HepG2 (cell line): ENCODE measurements at regions not wholly inside any gene's neighbourhood (a gene's known extent, or its start where the extent isn't known, plus 50 kb on each side); places are given as distances from the start of the nearest gene placed in this dataset.
A peak's percentile ranks its signal among the peaks of the same experiment; 100 is the strongest.

Source experiments
- AGO2 ChIP-seq: fragments of 200-400 bp; formaldehyde crosslinking; optimal IDR thresholded peaks from 2 replicates; pipeline ENCODE3; 2017; ENCODE audit warnings: mild to moderate bottlenecking, low read depth, low read length, moderate library complexity
- CCAR2 ChIP-seq: fragments of 200-400 bp; formaldehyde crosslinking; optimal IDR thresholded peaks from 2 replicates; pipeline ENCODE3; 2018; ENCODE audit warnings: low read depth, mild to moderate bottlenecking, low read length, moderate library complexity
- NFE2 ChIP-seq: sonication (generic); formaldehyde crosslinking; IDR thresholded peaks from 2 replicates; pipeline ENCODE4 v1.4.0; 2020; ENCODE audit warnings: missing genetic modification reagents
- ZBTB20 ChIP-seq: sonication (generic); formaldehyde crosslinking; IDR thresholded peaks from 2 replicates; pipeline ENCODE4 v1.8.1; 2023; ENCODE audit warnings: missing genetic modification reagents, low read depth, mild to moderate bottlenecking, borderline replicate concordance
- ZNF160 ChIP-seq: sonication (generic); formaldehyde crosslinking; IDR thresholded peaks from 2 replicates; pipeline ENCODE4 v1.8.0; 2022; ENCODE audit warnings: mild to moderate bottlenecking, inconsistent platforms, missing genetic modification reagents
- ZNF253 ChIP-seq: sonication (generic); formaldehyde crosslinking; IDR thresholded peaks from 2 replicates; pipeline ENCODE4 v1.8.0; 2022; ENCODE audit warnings: mild to moderate bottlenecking, missing genetic modification reagents, borderline replicate concordance
- ZNF264 ChIP-seq: sonication (generic); formaldehyde crosslinking; IDR thresholded peaks from 2 replicates; pipeline ENCODE4 v1.4.0; 2020; ENCODE audit warnings: missing genetic modification reagents
- ZNF33A ChIP-seq: sonication (generic); formaldehyde crosslinking; IDR thresholded peaks from 2 replicates; pipeline ENCODE4 v1.5.1; 2020; ENCODE audit warnings: missing genetic modification reagents, mild to moderate bottlenecking, moderate library complexity, borderline replicate concordance
- ZNF629 ChIP-seq: sonication (generic); formaldehyde crosslinking; conservative IDR thresholded peaks from 2 replicates; pipeline ENCODE4 v1.5.0; 2020; ENCODE audit warnings: missing genetic modification reagents
- TF ChIP-seq, protein P1 (sequence below): sonication (generic); formaldehyde crosslinking; IDR thresholded peaks from 2 replicates; pipeline ENCODE4 v1.5.1; 2020; ENCODE audit warnings: mild to moderate bottlenecking, missing genetic modification reagents, borderline replicate concordance
- TF ChIP-seq, protein P2 (sequence below): sonication (generic); formaldehyde crosslinking; IDR thresholded peaks from 2 replicates; pipeline ENCODE4 v1.4.0; 2020; ENCODE audit warnings: missing genetic modification reagents
- TF ChIP-seq, protein P3 (sequence below): IDR thresholded peaks from 2 replicates; pipeline ENCODE4 v1.6.1; 2016; ENCODE audit warnings: mild to moderate bottlenecking
- TF ChIP-seq, protein P4 (sequence below): sonication (generic); formaldehyde crosslinking; IDR thresholded peaks from 2 replicates; pipeline ENCODE4 v1.8.1; 2023; ENCODE audit warnings: mild to moderate bottlenecking, missing genetic modification reagents
- TF ChIP-seq, protein P5 (sequence below): sonication (generic); formaldehyde crosslinking; IDR thresholded peaks from 2 replicates; pipeline ENCODE4 v1.4.0; 2020; ENCODE audit warnings: mild to moderate bottlenecking, missing genetic modification reagents

DNA sequence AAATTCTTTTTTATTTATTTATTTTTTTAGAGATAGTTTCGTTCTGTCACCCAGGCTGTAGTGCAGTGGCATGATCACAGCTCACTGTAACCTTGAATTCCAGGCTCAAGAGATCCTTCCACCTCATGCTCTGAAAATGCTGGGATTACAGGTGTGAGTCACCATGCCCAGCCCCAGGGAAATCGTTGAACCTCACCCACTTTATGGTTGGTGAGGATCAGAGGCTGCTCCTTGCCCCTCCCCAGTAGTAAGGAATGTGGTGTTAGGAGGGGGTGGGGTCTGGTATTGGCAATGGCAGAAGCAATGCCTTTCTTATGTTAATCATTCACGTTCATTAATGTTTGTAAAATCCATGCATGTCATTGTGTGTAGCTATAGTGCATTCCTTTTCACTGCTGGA is 161.9 kb downstream of the SUCLG1 start (continued):
- TF ChIP-seq NFE2 (CRISPR knock-in tag) = no peak
- TF ChIP-seq, protein P1, sequence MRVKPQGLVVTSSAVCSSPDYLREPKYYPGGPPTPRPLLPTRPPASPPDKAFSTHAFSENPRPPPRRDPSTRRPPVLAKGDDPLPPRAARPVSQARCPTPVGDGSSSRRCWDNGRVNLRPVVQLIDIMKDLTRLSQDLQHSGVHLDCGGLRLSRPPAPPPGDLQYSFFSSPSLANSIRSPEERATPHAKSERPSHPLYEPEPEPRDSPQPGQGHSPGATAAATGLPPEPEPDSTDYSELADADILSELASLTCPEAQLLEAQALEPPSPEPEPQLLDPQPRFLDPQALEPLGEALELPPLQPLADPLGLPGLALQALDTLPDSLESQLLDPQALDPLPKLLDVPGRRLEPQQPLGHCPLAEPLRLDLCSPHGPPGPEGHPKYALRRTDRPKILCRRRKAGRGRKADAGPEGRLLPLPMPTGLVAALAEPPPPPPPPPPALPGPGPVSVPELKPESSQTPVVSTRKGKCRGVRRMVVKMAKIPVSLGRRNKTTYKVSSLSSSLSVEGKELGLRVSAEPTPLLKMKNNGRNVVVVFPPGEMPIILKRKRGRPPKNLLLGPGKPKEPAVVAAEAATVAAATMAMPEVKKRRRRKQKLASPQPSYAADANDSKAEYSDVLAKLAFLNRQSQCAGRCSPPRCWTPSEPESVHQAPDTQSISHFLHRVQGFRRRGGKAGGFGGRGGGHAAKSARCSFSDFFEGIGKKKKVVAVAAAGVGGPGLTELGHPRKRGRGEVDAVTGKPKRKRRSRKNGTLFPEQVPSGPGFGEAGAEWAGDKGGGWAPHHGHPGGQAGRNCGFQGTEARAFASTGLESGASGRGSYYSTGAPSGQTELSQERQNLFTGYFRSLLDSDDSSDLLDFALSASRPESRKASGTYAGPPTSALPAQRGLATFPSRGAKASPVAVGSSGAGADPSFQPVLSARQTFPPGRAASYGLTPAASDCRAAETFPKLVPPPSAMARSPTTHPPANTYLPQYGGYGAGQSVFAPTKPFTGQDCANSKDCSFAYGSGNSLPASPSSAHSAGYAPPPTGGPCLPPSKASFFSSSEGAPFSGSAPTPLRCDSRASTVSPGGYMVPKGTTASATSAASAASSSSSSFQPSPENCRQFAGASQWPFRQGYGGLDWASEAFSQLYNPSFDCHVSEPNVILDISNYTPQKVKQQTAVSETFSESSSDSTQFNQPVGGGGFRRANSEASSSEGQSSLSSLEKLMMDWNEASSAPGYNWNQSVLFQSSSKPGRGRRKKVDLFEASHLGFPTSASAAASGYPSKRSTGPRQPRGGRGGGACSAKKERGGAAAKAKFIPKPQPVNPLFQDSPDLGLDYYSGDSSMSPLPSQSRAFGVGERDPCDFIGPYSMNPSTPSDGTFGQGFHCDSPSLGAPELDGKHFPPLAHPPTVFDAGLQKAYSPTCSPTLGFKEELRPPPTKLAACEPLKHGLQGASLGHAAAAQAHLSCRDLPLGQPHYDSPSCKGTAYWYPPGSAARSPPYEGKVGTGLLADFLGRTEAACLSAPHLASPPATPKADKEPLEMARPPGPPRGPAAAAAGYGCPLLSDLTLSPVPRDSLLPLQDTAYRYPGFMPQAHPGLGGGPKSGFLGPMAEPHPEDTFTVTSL (CRISPR knock-in tag) = peak; percentile 71; the same call in 1 of the 2 replicates
- TF ChIP-seq ZNF264 (CRISPR knock-in tag) = no peak
- TF ChIP-seq, protein P2, sequence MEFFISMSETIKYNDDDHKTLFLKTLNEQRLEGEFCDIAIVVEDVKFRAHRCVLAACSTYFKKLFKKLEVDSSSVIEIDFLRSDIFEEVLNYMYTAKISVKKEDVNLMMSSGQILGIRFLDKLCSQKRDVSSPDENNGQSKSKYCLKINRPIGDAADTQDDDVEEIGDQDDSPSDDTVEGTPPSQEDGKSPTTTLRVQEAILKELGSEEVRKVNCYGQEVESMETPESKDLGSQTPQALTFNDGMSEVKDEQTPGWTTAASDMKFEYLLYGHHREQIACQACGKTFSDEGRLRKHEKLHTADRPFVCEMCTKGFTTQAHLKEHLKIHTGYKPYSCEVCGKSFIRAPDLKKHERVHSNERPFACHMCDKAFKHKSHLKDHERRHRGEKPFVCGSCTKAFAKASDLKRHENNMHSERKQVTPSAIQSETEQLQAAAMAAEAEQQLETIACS (CRISPR knock-in tag) = no peak
- no peak for TF ChIP-seq AGO2
- no peak for TF ChIP-seq ZNF33A (CRISPR knock-in tag)
- 0 out of 2 replicates have a peak, but pooled peaks have one; percentile 18 for TF ChIP-seq ZBTB20 (CRISPR knock-in tag)
- no peak for TF ChIP-seq ZNF253 (CRISPR knock-in tag)
- TF ChIP-seq, protein P3, sequence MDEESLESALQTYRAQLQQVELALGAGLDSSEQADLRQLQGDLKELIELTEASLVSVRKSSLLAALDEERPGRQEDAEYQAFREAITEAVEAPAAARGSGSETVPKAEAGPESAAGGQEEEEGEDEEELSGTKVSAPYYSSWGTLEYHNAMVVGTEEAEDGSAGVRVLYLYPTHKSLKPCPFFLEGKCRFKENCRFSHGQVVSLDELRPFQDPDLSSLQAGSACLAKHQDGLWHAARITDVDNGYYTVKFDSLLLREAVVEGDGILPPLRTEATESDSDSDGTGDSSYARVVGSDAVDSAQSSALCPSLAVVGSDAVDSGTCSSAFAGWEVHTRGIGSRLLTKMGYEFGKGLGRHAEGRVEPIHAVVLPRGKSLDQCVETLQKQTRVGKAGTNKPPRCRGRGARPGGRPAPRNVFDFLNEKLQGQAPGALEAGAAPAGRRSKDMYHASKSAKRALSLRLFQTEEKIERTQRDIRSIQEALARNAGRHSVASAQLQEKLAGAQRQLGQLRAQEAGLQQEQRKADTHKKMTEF (CRISPR knock-in tag) = no peak
- TF ChIP-seq ZNF629 (CRISPR knock-in tag) = no peak
- no peak for TF ChIP-seq ZNF160 (CRISPR knock-in tag)
- TF ChIP-seq, protein P4, sequence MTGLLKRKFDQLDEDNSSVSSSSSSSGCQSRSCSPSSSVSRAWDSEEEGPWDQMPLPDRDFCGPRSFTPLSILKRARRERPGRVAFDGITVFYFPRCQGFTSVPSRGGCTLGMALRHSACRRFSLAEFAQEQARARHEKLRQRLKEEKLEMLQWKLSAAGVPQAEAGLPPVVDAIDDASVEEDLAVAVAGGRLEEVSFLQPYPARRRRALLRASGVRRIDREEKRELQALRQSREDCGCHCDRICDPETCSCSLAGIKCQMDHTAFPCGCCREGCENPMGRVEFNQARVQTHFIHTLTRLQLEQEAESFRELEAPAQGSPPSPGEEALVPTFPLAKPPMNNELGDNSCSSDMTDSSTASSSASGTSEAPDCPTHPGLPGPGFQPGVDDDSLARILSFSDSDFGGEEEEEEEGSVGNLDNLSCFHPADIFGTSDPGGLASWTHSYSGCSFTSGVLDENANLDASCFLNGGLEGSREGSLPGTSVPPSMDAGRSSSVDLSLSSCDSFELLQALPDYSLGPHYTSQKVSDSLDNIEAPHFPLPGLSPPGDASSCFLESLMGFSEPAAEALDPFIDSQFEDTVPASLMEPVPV = no peak
- TF ChIP-seq, protein P5, sequence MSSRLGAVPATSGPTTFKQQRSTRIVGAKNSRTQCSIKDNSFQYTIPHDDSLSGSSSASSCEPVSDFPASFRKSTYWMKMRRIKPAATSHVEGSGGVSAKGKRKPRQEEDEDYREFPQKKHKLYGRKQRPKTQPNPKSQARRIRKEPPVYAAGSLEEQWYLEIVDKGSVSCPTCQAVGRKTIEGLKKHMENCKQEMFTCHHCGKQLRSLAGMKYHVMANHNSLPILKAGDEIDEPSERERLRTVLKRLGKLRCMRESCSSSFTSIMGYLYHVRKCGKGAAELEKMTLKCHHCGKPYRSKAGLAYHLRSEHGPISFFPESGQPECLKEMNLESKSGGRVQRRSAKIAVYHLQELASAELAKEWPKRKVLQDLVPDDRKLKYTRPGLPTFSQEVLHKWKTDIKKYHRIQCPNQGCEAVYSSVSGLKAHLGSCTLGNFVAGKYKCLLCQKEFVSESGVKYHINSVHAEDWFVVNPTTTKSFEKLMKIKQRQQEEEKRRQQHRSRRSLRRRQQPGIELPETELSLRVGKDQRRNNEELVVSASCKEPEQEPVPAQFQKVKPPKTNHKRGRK (CRISPR knock-in tag) = 0 out of 2 replicates have a peak, but pooled peaks have one; percentile 68
- no peak for TF ChIP-seq CCAR2
